Esophagus squamous epithelium (tissue), 4 donors: ENCODE measurements at regions not wholly inside any gene's neighbourhood (a gene's known extent, or its start where the extent isn't known, plus 50 kb on each side); places are given as distances from the start of the nearest gene placed in this dataset.

ENCODE experiments used
- POLR2A ChIP-seq, 4 donors: fragments of 450-650 bp; IDR thresholded peaks; one replicate each; pipeline ENCODE4 v1.6.1; 2017; ENCODE audit warnings: antibody characterized with exemption in 4 of 4, mild to moderate bottlenecking in 4 of 4, moderate library complexity in 3 of 4
- TF ChIP-seq, protein P1 (sequence below), 6 experiments: fragments of 450-650 bp in 4 of 6; fragments of 200-600 bp in 2 of 6; sonication (generic) in 2 of 6; IDR thresholded peaks; one replicate each; pipeline ENCODE4 v1.5.1; 2016 to 2019; ENCODE audit warnings: antibody characterized with exemption in 6 of 6, mild to moderate bottlenecking in 4 of 6, moderate library complexity in 4 of 6

DNA sequence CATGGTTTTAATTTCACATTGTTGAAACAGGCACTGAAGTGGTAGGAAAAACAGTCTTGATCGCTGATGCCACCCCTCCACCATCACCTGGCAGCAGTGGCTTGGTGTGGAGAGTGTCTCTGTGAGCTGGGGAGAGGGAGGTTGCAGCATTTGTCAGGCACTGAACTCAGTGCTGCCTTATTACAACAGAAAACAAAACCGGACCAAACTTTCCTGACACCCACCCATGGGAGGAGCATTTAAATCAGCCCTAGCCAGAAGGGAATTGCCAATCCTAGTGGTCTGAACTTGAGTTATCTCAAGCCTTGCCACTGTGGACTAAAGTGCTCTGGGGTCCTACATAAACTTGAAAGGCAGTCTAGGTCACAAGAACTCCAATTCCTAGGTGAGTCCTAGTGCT, 103.0 kb upstream of the LGALSL start:
- TF ChIP-seq POLR2A (IDR thresholded peaks at IDR 0.05), result no peak
- TF ChIP-seq, protein P1, sequence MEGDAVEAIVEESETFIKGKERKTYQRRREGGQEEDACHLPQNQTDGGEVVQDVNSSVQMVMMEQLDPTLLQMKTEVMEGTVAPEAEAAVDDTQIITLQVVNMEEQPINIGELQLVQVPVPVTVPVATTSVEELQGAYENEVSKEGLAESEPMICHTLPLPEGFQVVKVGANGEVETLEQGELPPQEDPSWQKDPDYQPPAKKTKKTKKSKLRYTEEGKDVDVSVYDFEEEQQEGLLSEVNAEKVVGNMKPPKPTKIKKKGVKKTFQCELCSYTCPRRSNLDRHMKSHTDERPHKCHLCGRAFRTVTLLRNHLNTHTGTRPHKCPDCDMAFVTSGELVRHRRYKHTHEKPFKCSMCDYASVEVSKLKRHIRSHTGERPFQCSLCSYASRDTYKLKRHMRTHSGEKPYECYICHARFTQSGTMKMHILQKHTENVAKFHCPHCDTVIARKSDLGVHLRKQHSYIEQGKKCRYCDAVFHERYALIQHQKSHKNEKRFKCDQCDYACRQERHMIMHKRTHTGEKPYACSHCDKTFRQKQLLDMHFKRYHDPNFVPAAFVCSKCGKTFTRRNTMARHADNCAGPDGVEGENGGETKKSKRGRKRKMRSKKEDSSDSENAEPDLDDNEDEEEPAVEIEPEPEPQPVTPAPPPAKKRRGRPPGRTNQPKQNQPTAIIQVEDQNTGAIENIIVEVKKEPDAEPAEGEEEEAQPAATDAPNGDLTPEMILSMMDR (IDR thresholded peaks at IDR 0.05), result no peak
